ENCODE measurements at regions not wholly inside any gene's neighbourhood (a gene's known extent, or its start where the extent isn't known, plus 50 kb on each side); places are given as distances from the start of the nearest gene placed in this dataset.

- TF ChIP-seq POLR2A (IDR thresholded peaks at IDR 0.05) (no peak), CTCF (IDR thresholded peaks at IDR 0.05) (no peak)
These were observed 614.2 kb upstream of the COBL start for GRCh38 chr7:51930834-51931233.
